ENCODE measurements at regions not wholly inside any gene's neighbourhood (a gene's known extent, or its start where the extent isn't known, plus 50 kb on each side); places are given as distances from the start of the nearest gene placed in this dataset.

- TF ChIP-seq, protein P1, sequence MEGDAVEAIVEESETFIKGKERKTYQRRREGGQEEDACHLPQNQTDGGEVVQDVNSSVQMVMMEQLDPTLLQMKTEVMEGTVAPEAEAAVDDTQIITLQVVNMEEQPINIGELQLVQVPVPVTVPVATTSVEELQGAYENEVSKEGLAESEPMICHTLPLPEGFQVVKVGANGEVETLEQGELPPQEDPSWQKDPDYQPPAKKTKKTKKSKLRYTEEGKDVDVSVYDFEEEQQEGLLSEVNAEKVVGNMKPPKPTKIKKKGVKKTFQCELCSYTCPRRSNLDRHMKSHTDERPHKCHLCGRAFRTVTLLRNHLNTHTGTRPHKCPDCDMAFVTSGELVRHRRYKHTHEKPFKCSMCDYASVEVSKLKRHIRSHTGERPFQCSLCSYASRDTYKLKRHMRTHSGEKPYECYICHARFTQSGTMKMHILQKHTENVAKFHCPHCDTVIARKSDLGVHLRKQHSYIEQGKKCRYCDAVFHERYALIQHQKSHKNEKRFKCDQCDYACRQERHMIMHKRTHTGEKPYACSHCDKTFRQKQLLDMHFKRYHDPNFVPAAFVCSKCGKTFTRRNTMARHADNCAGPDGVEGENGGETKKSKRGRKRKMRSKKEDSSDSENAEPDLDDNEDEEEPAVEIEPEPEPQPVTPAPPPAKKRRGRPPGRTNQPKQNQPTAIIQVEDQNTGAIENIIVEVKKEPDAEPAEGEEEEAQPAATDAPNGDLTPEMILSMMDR (IDR thresholded peaks at IDR 0.05; ENCODE audit: borderline replicate concordance, extremely low read depth, low read length, poor library complexity, severe bottlenecking): no peak
- TF ChIP-seq EZH2 (IDR thresholded peaks at IDR 0.05; ENCODE audit: borderline replicate concordance, low read depth, low read length, severe bottlenecking): no peak
Observed at GRCh38 chr4:37528166-37528885, 157.8 kb downstream of the RELL1 start.

All from DND-41 (cell line).